ENCODE measurements at regions not wholly inside any gene's neighbourhood (a gene's known extent, or its start where the extent isn't known, plus 50 kb on each side); places are given as distances from the start of the nearest gene placed in this dataset.

GRCh38 chr10:61547297-61547696, 94.1 kb upstream of the TMEM26 start:
- TF ChIP-seq CTCF (IDR thresholded peaks at IDR 0.05; ENCODE audit: insufficient read depth, low read length) (no peak), POLR2AphosphoS5 (IDR thresholded peaks at IDR 0.05; ENCODE audit: low read depth) (no peak), SPI1 (IDR thresholded peaks at IDR 0.05; ENCODE audit: borderline replicate concordance, low read depth) (no peak), GABPA (IDR thresholded peaks at IDR 0.05; ENCODE audit: low read depth) (no peak), REST (IDR thresholded peaks at IDR 0.05; ENCODE audit: insufficient replicate concordance, low read depth) (no peak)
- H3K4me3 ChIP-seq (replicated peaks; ENCODE audit: insufficient read depth, low read length), result no peak overlapping the region
- no peak overlapping the region for H3K27ac ChIP-seq (replicated peaks)
- H3K27me3 ChIP-seq (ENCODE audit: insufficient read depth, poor library complexity, severe bottlenecking), result no peaks in the 10 kb centered on the region
- no peak for DNase-seq (ENCODE audit: low read depth in 1 of 2, low spot score in 1 of 2)

- H3K27ac ChIP-seq (replicated peaks), result no peak overlapping the region
- no peak overlapping the region for H3K4me3 ChIP-seq (replicated peaks; ENCODE audit: insufficient read depth, low read length)
- H3K27me3 ChIP-seq (ENCODE audit: insufficient read depth, poor library complexity, severe bottlenecking), result no peaks in the 10 kb centered on the region
- TF ChIP-seq CTCF (IDR thresholded peaks at IDR 0.05; ENCODE audit: insufficient read depth, low read length), result no peak
- TF ChIP-seq SPI1 (IDR thresholded peaks at IDR 0.05; ENCODE audit: borderline replicate concordance, low read depth), result no peak
- TF ChIP-seq REST (IDR thresholded peaks at IDR 0.05; ENCODE audit: insufficient replicate concordance, low read depth), result no peak
- no peak for TF ChIP-seq GABPA (IDR thresholded peaks at IDR 0.05; ENCODE audit: low read depth)
- no peak for TF ChIP-seq POLR2AphosphoS5 (IDR thresholded peaks at IDR 0.05; ENCODE audit: low read depth)
- no peak for DNase-seq (ENCODE audit: low read depth in 1 of 2, low spot score in 1 of 2)
Observed at GRCh38 chr10:61545170-61545569, 92.0 kb upstream of the TMEM26 start.

- DNase-seq (ENCODE audit: low read depth in 1 of 2, low spot score in 1 of 2), result no peak
- Histone ChIP-seq H3K27me3 (ENCODE audit: insufficient read depth, poor library complexity, severe bottlenecking) (no peaks in the 10 kb centered on the region), H3K4me3 (replicated peaks; ENCODE audit: insufficient read depth, low read length) (no peak overlapping the region), H3K27ac (replicated peaks) (no peak overlapping the region)
- TF ChIP-seq CTCF (IDR thresholded peaks at IDR 0.05; ENCODE audit: insufficient read depth, low read length), result no peak
- no peak for TF ChIP-seq REST (IDR thresholded peaks at IDR 0.05; ENCODE audit: insufficient replicate concordance, low read depth)
- no peak for TF ChIP-seq POLR2AphosphoS5 (IDR thresholded peaks at IDR 0.05; ENCODE audit: low read depth)
- TF ChIP-seq GABPA (IDR thresholded peaks at IDR 0.05; ENCODE audit: low read depth), result no peak
- TF ChIP-seq SPI1 (IDR thresholded peaks at IDR 0.05; ENCODE audit: borderline replicate concordance, low read depth), result no peak
Observed at GRCh38 chr10:61543831-61544230, 90.7 kb upstream of the TMEM26 start.
